ENCODE measurements at regions not wholly inside any gene's neighbourhood (a gene's known extent, or its start where the extent isn't known, plus 50 kb on each side); places are given as distances from the start of the nearest gene placed in this dataset.

- no peak for TF ChIP-seq POLR2A (IDR thresholded peaks at IDR 0.05)
- no peak for TF ChIP-seq CTCF (IDR thresholded peaks at IDR 0.05)
Measured at GRCh38 chr15:69700380-69700779, 247.8 kb downstream of the RPLP1 start.

All from thyroid gland (tissue), 4 donors.